Activated CD4-positive, alpha-beta memory T cell treated with anti-CD3 and anti-CD28 coated beads, Interleukin-2, amount 10 ng/mL, durations not matched to agents 7 days and 5 days (primary cell): ENCODE measurements at regions not wholly inside any gene's neighbourhood (a gene's known extent, or its start where the extent isn't known, plus 50 kb on each side); places are given as distances from the start of the nearest gene placed in this dataset.

Source experiments
- CTCF ChIA-PET: fragments of 350-600 bp; sonication (Branson Sonifier 250); formaldehyde crosslinking; loops from one replicate; lab custom pipeline; 2021; ENCODE audit warnings: antibody characterized with exemption, inconsistent platforms; lab: Charles Lee
- POLR2A ChIA-PET: fragments of 350-600 bp; sonication (Branson Sonifier 250); formaldehyde crosslinking; loops from one replicate; lab custom pipeline; 2021; ENCODE audit warnings: antibody characterized with exemption; lab: Charles Lee
- DNase-seq: peaks from one replicate; pipeline ENCODE4 v3.0.0-alpha.2; 2020
- H3K27ac Mint-ChIP-seq: one replicate; pipeline ENCODE4 v1.8.0; 2021; ENCODE audit warnings: mild to moderate bottlenecking, mixed read lengths
- H3K27me3 Mint-ChIP-seq: one replicate; pipeline ENCODE4 v1.8.0; 2021; ENCODE audit warnings: mixed read lengths
- H3K36me3 Mint-ChIP-seq: one replicate; pipeline ENCODE4 v1.8.0; 2021; ENCODE audit warnings: low read depth, mixed read lengths
- H3K4me1 Mint-ChIP-seq: one replicate; pipeline ENCODE4 v1.8.0; 2021; ENCODE audit warnings: mixed read lengths
- H3K4me3 Mint-ChIP-seq: one replicate; pipeline ENCODE4 v1.8.0; 2021; ENCODE audit warnings: mild to moderate bottlenecking, mixed read lengths
- H3K9me3 Mint-ChIP-seq: one replicate; pipeline ENCODE4 v1.8.0; 2021; ENCODE audit warnings: mixed read lengths

DNA sequence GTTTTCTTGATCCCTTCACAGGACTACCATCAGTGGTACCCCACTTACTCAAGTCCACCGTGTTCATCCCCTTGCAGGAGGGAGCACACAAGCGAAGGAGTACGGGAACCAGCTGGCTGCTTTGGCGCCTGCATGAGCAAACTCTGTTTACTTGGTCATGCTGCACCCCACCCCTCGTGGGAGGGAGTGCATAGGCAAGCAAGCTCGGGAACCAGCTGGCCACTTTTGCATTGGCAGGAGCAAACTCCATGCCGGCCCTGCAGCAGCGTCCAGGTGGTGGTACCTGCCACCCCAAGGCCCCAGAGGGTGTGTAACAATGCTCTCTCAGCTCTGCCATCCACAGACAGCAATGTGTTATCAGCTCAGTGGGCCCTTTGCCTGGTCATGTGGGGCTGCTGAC lies 737.8 kb downstream of the FAM181B start:
- DNase-seq = no peak
- Mint-ChIP-seq H3K27ac (no peak overlapping the region), H3K36me3 (no peaks in the 10 kb centered on the region), H3K4me1 (no peaks in the 10 kb centered on the region), H3K9me3 (no peaks in the 10 kb centered on the region), H3K27me3 (no peaks in the 10 kb centered on the region), H3K4me3 (no peak overlapping the region)
- ChIA-PET POLR2A (no interaction called here), CTCF (no interaction called here)

- no peaks in the 10 kb centered on the region for H3K4me1 Mint-ChIP-seq
- no peak overlapping the region for H3K27ac Mint-ChIP-seq
- no peak for DNase-seq
- no peak overlapping the region for H3K4me3 Mint-ChIP-seq
- no peaks in the 10 kb centered on the region for H3K9me3 Mint-ChIP-seq
- no peaks in the 10 kb centered on the region for H3K36me3 Mint-ChIP-seq
- ChIA-PET POLR2A (no interaction called here), CTCF (no interaction called here)
- no peaks in the 10 kb centered on the region for H3K27me3 Mint-ChIP-seq
These were observed 739.9 kb downstream of the FAM181B start for GRCh38 chr11:81993755-81994154.

GRCh38 chr11:81990659-81991443 lies 742.8 kb downstream of the FAM181B start:
- no peak for DNase-seq

DNA sequence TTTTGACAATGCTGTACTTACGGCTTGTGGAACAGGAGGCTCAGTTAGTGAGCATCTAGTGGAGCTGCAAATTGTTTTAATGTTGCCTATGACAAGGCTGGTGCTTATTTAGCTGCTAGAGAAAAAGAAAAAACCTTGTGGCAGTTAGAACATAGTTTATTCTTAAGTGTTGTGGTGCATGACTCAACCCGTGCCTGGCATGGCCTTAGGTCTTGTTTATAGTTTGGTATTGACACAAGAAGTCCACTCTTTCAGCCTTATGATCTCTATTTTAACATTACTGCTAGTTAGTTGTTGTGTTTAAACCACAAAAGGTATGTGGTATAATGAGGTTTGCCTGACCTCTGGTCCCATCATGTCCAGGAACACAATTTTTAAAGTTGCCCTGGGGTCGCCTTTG lies 744.6 kb downstream of the FAM181B start:
- H3K27ac Mint-ChIP-seq = no peak overlapping the region
- CTCF ChIA-PET = no interaction called here
- no peak for DNase-seq

More at GRCh38 chr11:81990659-81991443, 742.8 kb downstream of the FAM181B start:
- no peak overlapping the region for H3K4me3 Mint-ChIP-seq
- POLR2A ChIA-PET = no interaction called here
- H3K27ac Mint-ChIP-seq = no peak overlapping the region
- peaks cover 4% of the 10 kb centered on the region for H3K9me3 Mint-ChIP-seq
- H3K36me3 Mint-ChIP-seq = no peaks in the 10 kb centered on the region
- CTCF ChIA-PET = no interaction called here
- H3K4me1 Mint-ChIP-seq = no peaks in the 10 kb centered on the region
- no peaks in the 10 kb centered on the region for H3K27me3 Mint-ChIP-seq

GRCh38 chr11:81987829-81988472 lies 745.7 kb downstream of the FAM181B start:
- ChIA-PET POLR2A (no interaction called here), CTCF (no interaction called here)
- DNase-seq = no peak
- H3K36me3 Mint-ChIP-seq = no peaks in the 10 kb centered on the region
- H3K27ac Mint-ChIP-seq = no peak overlapping the region
- no peak overlapping the region for H3K4me3 Mint-ChIP-seq
- H3K9me3 Mint-ChIP-seq = peaks cover 4% of the 10 kb centered on the region
- no peaks in the 10 kb centered on the region for H3K4me1 Mint-ChIP-seq
- H3K27me3 Mint-ChIP-seq = no peaks in the 10 kb centered on the region

More for the DNA sequence above, 744.6 kb downstream of the FAM181B start:
- H3K4me3 Mint-ChIP-seq = no peak overlapping the region
- no peaks in the 10 kb centered on the region for H3K36me3 Mint-ChIP-seq
- no peaks in the 10 kb centered on the region for H3K4me1 Mint-ChIP-seq
- peaks cover 4% of the 10 kb centered on the region for H3K9me3 Mint-ChIP-seq
- POLR2A ChIA-PET = no interaction called here
- no peaks in the 10 kb centered on the region for H3K27me3 Mint-ChIP-seq

GRCh38 chr11:81986556-81987161 lies 747.0 kb downstream of the FAM181B start:
- no peak overlapping the region for H3K27ac Mint-ChIP-seq
- POLR2A ChIA-PET = no interaction called here
- CTCF ChIA-PET = no interaction called here
- no peak for DNase-seq
- H3K9me3 Mint-ChIP-seq = peaks cover 4% of the 10 kb centered on the region
- no peaks in the 10 kb centered on the region for H3K27me3 Mint-ChIP-seq
- H3K4me1 Mint-ChIP-seq = no peaks in the 10 kb centered on the region
- H3K4me3 Mint-ChIP-seq = no peak overlapping the region
- H3K36me3 Mint-ChIP-seq = no peaks in the 10 kb centered on the region

- ChIA-PET POLR2A (no interaction called here), CTCF (no interaction called here)
These were observed 754.2 kb downstream of the FAM181B start for GRCh38 chr11:81979448-81979847.

DNA sequence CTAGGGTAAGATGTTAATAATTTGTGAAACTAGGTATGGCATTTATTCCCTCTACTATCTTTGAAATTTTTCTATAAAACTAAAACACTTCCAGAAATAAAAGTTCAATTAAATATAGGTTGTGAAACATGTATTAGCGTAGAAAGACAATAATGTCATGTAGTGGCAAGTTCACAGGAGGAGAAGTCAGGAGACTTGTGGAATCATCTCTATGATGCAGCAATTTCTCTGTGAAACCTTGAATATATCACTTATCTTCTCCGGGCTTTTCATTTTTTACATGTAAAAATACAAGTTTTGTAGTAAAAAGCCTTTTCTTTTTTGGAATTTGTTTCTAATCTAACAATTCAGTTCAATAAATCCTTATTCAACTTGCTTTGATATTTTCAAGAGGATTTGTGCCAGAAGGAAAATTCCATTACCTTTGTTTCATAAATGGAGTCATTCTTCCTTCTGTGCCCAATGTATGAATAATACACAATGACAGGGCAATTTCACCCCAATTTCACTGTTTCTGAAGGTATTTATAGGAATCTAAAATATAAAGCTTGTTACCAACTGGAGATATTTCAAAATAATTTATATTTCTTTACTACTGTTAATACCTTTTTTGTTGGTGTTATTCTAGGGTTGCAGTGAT lies 758.3 kb downstream of the FAM181B start:
- Mint-ChIP-seq H3K27ac (no peak overlapping the region), H3K9me3 (no peaks in the 10 kb centered on the region), H3K4me1 (no peaks in the 10 kb centered on the region), H3K27me3 (peaks cover 2% of the 10 kb centered on the region), H3K36me3 (no peaks in the 10 kb centered on the region), H3K4me3 (no peak overlapping the region)
- ChIA-PET CTCF (no interaction called here), POLR2A (no interaction called here)
- DNase-seq = no peak

More at GRCh38 chr11:81979448-81979847, 754.2 kb downstream of the FAM181B start:
- Mint-ChIP-seq H3K4me3 (no peak overlapping the region), H3K27me3 (peaks cover 2% of the 10 kb centered on the region), H3K36me3 (no peaks in the 10 kb centered on the region), H3K27ac (no peak overlapping the region), H3K4me1 (no peaks in the 10 kb centered on the region), H3K9me3 (no peaks in the 10 kb centered on the region)
- DNase-seq = no peak

- no peak overlapping the region for H3K4me3 Mint-ChIP-seq
- POLR2A ChIA-PET = no interaction called here
- no peak for DNase-seq
- H3K27ac Mint-ChIP-seq = no peak overlapping the region
- H3K27me3 Mint-ChIP-seq = no peaks in the 10 kb centered on the region
- CTCF ChIA-PET = no interaction called here
- no peaks in the 10 kb centered on the region for H3K4me1 Mint-ChIP-seq
- H3K36me3 Mint-ChIP-seq = no peaks in the 10 kb centered on the region
- H3K9me3 Mint-ChIP-seq = no peaks in the 10 kb centered on the region
These were observed 762.8 kb downstream of the FAM181B start for GRCh38 chr11:81970886-81971285.

DNA sequence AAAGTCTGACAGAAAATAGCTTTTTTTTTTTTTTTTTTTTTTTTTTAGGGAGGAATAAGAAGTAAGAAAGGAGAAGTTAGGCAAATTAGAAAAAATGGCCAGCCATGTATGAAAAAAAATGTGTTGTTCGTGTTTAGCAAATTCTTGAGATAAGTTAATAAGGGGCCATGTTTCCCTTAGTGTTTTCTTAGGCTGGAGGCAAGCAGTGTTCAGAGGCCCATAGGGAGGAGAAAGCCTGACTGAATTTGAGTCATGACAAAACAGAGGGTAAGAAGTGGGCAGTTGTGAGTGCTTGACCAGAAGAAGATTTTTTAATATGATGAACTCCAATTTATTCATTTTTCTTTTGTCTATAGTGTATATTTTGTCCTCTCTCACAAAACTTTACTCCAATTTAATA lies 766.4 kb downstream of the FAM181B start:
- Mint-ChIP-seq H3K36me3 (no peaks in the 10 kb centered on the region), H3K4me3 (no peak overlapping the region), H3K27me3 (no peaks in the 10 kb centered on the region), H3K9me3 (no peaks in the 10 kb centered on the region), H3K4me1 (peaks cover 10% of the 10 kb centered on the region), H3K27ac (no peak overlapping the region)
- DNase-seq = no peak
- ChIA-PET POLR2A (no interaction called here), CTCF (no interaction called here)

GRCh38 chr11:81966340-81966739 lies 767.3 kb downstream of the FAM181B start:
- no peak overlapping the region for H3K27ac Mint-ChIP-seq
- no peak for DNase-seq
- ChIA-PET POLR2A (no interaction called here), CTCF (no interaction called here)
- no peak overlapping the region for H3K4me3 Mint-ChIP-seq
- H3K9me3 Mint-ChIP-seq = no peaks in the 10 kb centered on the region
- no peaks in the 10 kb centered on the region for H3K36me3 Mint-ChIP-seq
- H3K27me3 Mint-ChIP-seq = no peaks in the 10 kb centered on the region
- peaks cover 10% of the 10 kb centered on the region for H3K4me1 Mint-ChIP-seq

DNA sequence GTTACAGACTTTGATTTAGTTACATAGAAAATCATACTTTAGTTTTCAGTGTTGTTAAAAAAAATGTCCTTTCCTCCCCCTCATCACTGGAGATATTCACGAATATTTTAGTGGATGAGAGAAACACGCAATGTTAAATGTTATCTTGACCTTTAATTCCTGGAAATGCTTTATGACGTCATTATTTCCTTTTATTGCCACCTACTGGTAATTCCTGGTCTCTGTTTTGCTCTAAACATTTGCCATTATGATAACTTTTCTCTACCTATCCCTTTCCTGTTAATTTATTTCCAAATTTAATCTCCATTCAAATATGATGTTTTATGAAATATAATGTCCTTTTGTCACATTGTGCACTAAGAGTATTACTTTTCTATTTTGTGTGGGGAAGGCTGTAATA lies 770.6 kb downstream of the FAM181B start:
- H3K27me3 Mint-ChIP-seq = no peaks in the 10 kb centered on the region
- POLR2A ChIA-PET = no interaction called here
- CTCF ChIA-PET = interaction anchor here (1.5 kb wide), 1 partner anchor 10 kb away, joined by 4 read pairs; no protein-coding TSS in a partner anchor

GRCh38 chr11:81960443-81960842 lies 773.2 kb downstream of the FAM181B start:
- H3K27ac Mint-ChIP-seq = no peak overlapping the region
- H3K4me1 Mint-ChIP-seq = peaks cover 12% of the 10 kb centered on the region
- ChIA-PET CTCF (no interaction called here), POLR2A (no interaction called here)
- no peaks in the 10 kb centered on the region for H3K27me3 Mint-ChIP-seq
- no peak overlapping the region for H3K4me3 Mint-ChIP-seq
- DNase-seq = no peak
- H3K36me3 Mint-ChIP-seq = no peaks in the 10 kb centered on the region
- no peaks in the 10 kb centered on the region for H3K9me3 Mint-ChIP-seq

More for the DNA sequence above, 770.6 kb downstream of the FAM181B start:
- H3K4me3 Mint-ChIP-seq = no peak overlapping the region
- no peaks in the 10 kb centered on the region for H3K9me3 Mint-ChIP-seq
- H3K4me1 Mint-ChIP-seq = peaks cover 12% of the 10 kb centered on the region
- DNase-seq = no peak
- no peaks in the 10 kb centered on the region for H3K36me3 Mint-ChIP-seq
- no peak overlapping the region for H3K27ac Mint-ChIP-seq
